ENCODE measurements at regions not wholly inside any gene's neighbourhood (a gene's known extent, or its start where the extent isn't known, plus 50 kb on each side); places are given as distances from the start of the nearest gene placed in this dataset.

DNA sequence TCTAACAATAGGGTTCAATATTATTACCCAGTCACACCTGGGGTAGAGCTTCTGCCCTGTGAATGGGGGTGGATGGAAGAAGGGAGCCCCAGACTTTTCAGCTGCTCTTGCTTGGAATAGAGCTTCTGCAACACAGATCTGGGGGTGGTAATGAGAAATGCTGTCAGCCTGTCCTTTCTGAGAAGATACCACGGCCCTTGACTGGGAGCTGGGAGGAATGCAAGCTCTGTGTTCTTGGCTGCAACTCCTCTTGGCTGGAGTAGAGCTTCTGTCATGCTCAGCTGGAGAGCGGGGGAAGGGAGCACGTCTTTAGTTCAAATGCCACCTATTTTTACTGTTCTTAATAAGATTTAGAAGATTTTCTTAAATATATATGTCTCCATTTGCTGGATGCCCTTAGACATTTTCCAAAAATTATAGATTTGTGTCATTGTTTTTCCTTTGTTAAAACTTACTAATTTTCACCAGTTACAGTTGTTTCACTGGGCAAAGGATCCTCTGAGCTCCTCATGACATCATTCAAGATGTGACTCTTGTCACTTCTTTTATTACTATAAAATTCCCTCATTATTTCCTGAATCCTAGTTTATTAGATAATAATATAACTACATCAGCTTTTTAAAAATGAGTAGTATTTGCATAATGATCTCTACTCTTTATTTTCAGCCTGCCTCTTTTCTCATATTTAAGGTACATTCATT lies 180.0 kb upstream of the TGFBR2 start:
- no peak for DNase-seq
- no peak for TF ChIP-seq CTCF (IDR thresholded peaks at IDR 0.05; ENCODE audit: low read depth, low read length)
- Histone ChIP-seq H3K4me1 (no peaks in the 10 kb centered on the region), H3K9me3 (no peaks in the 10 kb centered on the region), H3K27me3 (no peaks in the 10 kb centered on the region), H3K4me3 (ENCODE audit: low read depth, low read length) (no peak overlapping the region), H3K36me3 (no peaks in the 10 kb centered on the region)

DNA sequence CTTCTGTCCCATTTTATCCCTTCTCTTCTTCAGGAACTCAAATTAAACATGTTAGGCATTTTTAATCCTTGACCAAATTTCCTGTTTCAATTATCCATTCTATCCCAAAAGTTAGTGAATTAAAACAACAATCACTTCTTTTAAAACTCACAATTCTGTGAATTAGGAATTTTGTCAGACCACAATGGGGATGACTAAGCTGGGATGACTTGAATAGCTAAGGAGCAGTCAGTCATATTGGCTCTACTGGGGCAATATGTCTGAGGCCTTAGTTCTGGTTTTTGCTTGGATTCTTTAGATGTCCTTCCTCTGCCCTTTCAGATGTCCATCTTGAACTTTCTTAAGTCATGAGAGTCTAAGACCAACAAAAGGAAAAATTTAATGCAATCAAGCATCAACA lies 178.2 kb upstream of the TGFBR2 start:
- Histone ChIP-seq H3K9me3 (no peaks in the 10 kb centered on the region), H3K36me3 (no peaks in the 10 kb centered on the region), H3K4me1 (no peaks in the 10 kb centered on the region), H3K4me3 (ENCODE audit: low read depth, low read length) (no peak overlapping the region), H3K27me3 (no peaks in the 10 kb centered on the region)
- DNase-seq, result no peak
- no peak for TF ChIP-seq CTCF (IDR thresholded peaks at IDR 0.05; ENCODE audit: low read depth, low read length)

DNA sequence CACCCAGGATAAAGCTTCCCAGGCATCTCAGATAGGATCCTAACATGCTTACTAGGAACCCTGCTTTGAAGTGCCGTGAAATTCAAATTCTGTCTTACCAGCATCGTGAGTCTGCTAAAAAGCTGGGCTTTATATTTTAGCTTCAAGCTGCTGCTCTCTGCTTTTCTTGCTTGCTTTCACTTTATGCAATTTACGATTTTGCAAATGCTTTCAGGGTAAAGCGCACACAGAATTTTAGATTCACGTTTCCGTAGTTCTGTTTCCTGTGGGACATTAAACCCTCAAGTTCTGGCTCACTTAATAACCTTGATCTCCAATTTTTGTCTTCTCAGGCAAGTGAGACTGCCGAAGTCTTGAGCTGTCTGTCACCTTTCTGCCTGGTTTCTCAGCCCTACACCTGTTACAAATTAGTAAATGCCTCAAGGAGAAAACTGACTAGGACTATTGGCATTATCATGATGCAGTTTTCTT lies 170.5 kb upstream of the TGFBR2 start:
- H3K36me3 ChIP-seq, result no peaks in the 10 kb centered on the region
- H3K27me3 ChIP-seq, result no peaks in the 10 kb centered on the region
- H3K9me3 ChIP-seq, result no peaks in the 10 kb centered on the region
- H3K4me1 ChIP-seq, result no peaks in the 10 kb centered on the region
- no peak for DNase-seq
- no peak overlapping the region for H3K4me3 ChIP-seq (ENCODE audit: low read depth, low read length)
- TF ChIP-seq CTCF (IDR thresholded peaks at IDR 0.05; ENCODE audit: low read depth, low read length), result no peak

- TF ChIP-seq CTCF (IDR thresholded peaks at IDR 0.05; ENCODE audit: low read depth, low read length), result no peak
- DNase-seq, result no peak
Observed at GRCh38 chr3:30437171-30437601, 169.2 kb upstream of the TGFBR2 start.

DNA sequence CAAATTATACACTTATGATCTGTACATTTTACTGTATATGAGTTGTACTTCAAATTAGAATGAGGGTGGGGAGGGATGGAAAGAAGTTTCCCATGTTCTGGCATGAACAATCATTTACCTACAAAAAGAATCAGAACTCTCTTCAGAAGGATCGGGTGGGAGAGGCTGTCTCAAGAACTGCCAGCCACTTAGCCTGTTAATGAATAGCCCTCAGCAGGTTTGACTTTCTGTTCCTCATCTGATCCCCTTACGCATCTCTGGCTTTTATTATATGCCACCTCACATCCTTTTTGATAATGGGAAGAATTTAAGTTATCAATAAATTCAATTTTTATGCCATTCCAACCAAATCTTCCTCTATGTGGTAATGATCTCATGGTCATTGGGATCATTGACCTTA lies 168.3 kb upstream of the TGFBR2 start:
- Histone ChIP-seq H3K36me3 (no peaks in the 10 kb centered on the region), H3K9me3 (no peaks in the 10 kb centered on the region), H3K4me3 (ENCODE audit: low read depth, low read length) (no peak overlapping the region), H3K27me3 (no peaks in the 10 kb centered on the region), H3K4me1 (no peaks in the 10 kb centered on the region)
- no peak for DNase-seq
- TF ChIP-seq CTCF (IDR thresholded peaks at IDR 0.05; ENCODE audit: low read depth, low read length), result no peak

More at GRCh38 chr3:30437171-30437601, 169.2 kb upstream of the TGFBR2 start:
- Histone ChIP-seq H3K4me1 (no peaks in the 10 kb centered on the region), H3K36me3 (no peaks in the 10 kb centered on the region), H3K27me3 (no peaks in the 10 kb centered on the region), H3K9me3 (no peaks in the 10 kb centered on the region), H3K4me3 (ENCODE audit: low read depth, low read length) (no peak overlapping the region)

- no peaks in the 10 kb centered on the region for H3K4me1 ChIP-seq
- no peak overlapping the region for H3K4me3 ChIP-seq (ENCODE audit: low read depth, low read length)
- H3K36me3 ChIP-seq, result no peaks in the 10 kb centered on the region
- DNase-seq, result no peak
- H3K27me3 ChIP-seq, result no peaks in the 10 kb centered on the region
- TF ChIP-seq CTCF (IDR thresholded peaks at IDR 0.05; ENCODE audit: low read depth, low read length), result no peak
- no peaks in the 10 kb centered on the region for H3K9me3 ChIP-seq
Observed at GRCh38 chr3:30439451-30440053, 166.8 kb upstream of the TGFBR2 start.
